ENCODE measurements at regions not wholly inside any gene's neighbourhood (a gene's known extent, or its start where the extent isn't known, plus 50 kb on each side); places are given as distances from the start of the nearest gene placed in this dataset.

- TF ChIP-seq REST (IDR thresholded peaks at IDR 0.05; ENCODE audit: borderline replicate concordance) (no peak), CTCF (IDR thresholded peaks at IDR 0.05; ENCODE audit: poor library complexity, severe bottlenecking) (no peak), SMC3 (conservative IDR thresholded peaks at IDR 0.05; ENCODE audit: poor library complexity) (no peak), EZH2 (IDR thresholded peaks at IDR 0.05; ENCODE audit: borderline replicate concordance, insufficient read depth, low read length, poor library complexity, severe bottlenecking) (no peak), POLR2AphosphoS5 (IDR thresholded peaks at IDR 0.05) (no peak), TAF1 (IDR thresholded peaks at IDR 0.05; ENCODE audit: low read depth) (no peak), EP300 (conservative IDR thresholded peaks at IDR 0.05; ENCODE audit: poor library complexity, severe bottlenecking) (no peak), RAD21 (conservative IDR thresholded peaks at IDR 0.05) (no peak), MXI1 (conservative IDR thresholded peaks at IDR 0.05; ENCODE audit: poor library complexity, severe bottlenecking) (no peak)
- H3K9me3 ChIP-seq (ENCODE audit: low read length), result no peaks in the 10 kb centered on the region
- no peak overlapping the region for H2AFZ ChIP-seq (ENCODE audit: low read depth, low read length)
- no peak overlapping the region for H3K4me3 ChIP-seq (ENCODE audit: low read length)
- H3F3A ChIP-seq (ENCODE audit: insufficient read depth, low read length, poor library complexity, severe bottlenecking), result no peaks in the 10 kb centered on the region
- no peaks in the 10 kb centered on the region for H3K79me2 ChIP-seq (replicated peaks; ENCODE audit: insufficient read depth, low read length)
- H3K27ac ChIP-seq (ENCODE audit: low read length), result no peak overlapping the region
- H3K4me2 ChIP-seq (ENCODE audit: low read length), result no peak overlapping the region
- no peaks in the 10 kb centered on the region for H3K27me3 ChIP-seq (ENCODE audit: insufficient read depth, low read depth, low read length)
- H4K20me1 ChIP-seq (ENCODE audit: insufficient read depth), result no peaks in the 10 kb centered on the region
- H3K9me2 ChIP-seq (ENCODE audit: insufficient read depth, low read length), result no peaks in the 10 kb centered on the region
- no peaks in the 10 kb centered on the region for H3K36me3 ChIP-seq (ENCODE audit: insufficient read depth, low read length)
- H3K9ac ChIP-seq (ENCODE audit: low read length), result no peak overlapping the region
These were observed 224.2 kb upstream of the EEA1 start for GRCh38 chr12:93153321-93153720.

GRCh38 chr12:93154096-93154728 lies 223.5 kb upstream of the NUDT4 start:
- H3K27me3 ChIP-seq (ENCODE audit: insufficient read depth, low read depth, low read length), result no peaks in the 10 kb centered on the region
- H3K4me3 ChIP-seq (ENCODE audit: low read length), result no peak overlapping the region
- no peak overlapping the region for H3K9ac ChIP-seq (ENCODE audit: low read length)
- no peaks in the 10 kb centered on the region for H3K9me3 ChIP-seq (ENCODE audit: low read length)
- no peaks in the 10 kb centered on the region for H4K20me1 ChIP-seq (ENCODE audit: insufficient read depth)
- no peaks in the 10 kb centered on the region for H3F3A ChIP-seq (ENCODE audit: insufficient read depth, low read length, poor library complexity, severe bottlenecking)
- no peaks in the 10 kb centered on the region for H3K36me3 ChIP-seq (ENCODE audit: insufficient read depth, low read length)
- H3K79me2 ChIP-seq (replicated peaks; ENCODE audit: insufficient read depth, low read length), result no peaks in the 10 kb centered on the region
- H3K4me2 ChIP-seq (ENCODE audit: low read length), result no peak overlapping the region
- H2AFZ ChIP-seq (ENCODE audit: low read depth, low read length), result no peak overlapping the region
- TF ChIP-seq MXI1 (conservative IDR thresholded peaks at IDR 0.05; ENCODE audit: poor library complexity, severe bottlenecking) (no peak), SMC3 (conservative IDR thresholded peaks at IDR 0.05; ENCODE audit: poor library complexity) (no peak), RAD21 (conservative IDR thresholded peaks at IDR 0.05) (no peak), REST (IDR thresholded peaks at IDR 0.05; ENCODE audit: borderline replicate concordance) (no peak), EZH2 (IDR thresholded peaks at IDR 0.05; ENCODE audit: borderline replicate concordance, insufficient read depth, low read length, poor library complexity, severe bottlenecking) (no peak), POLR2AphosphoS5 (IDR thresholded peaks at IDR 0.05) (no peak), CTCF (IDR thresholded peaks at IDR 0.05; ENCODE audit: poor library complexity, severe bottlenecking) (no peak), TAF1 (IDR thresholded peaks at IDR 0.05; ENCODE audit: low read depth) (no peak), EP300 (conservative IDR thresholded peaks at IDR 0.05; ENCODE audit: poor library complexity, severe bottlenecking) (no peak)
- no peaks in the 10 kb centered on the region for H3K9me2 ChIP-seq (ENCODE audit: insufficient read depth, low read length)
- no peak overlapping the region for H3K27ac ChIP-seq (ENCODE audit: low read length)

Data from neural cell (in vitro differentiated cells).